GM12865 (cell line): ENCODE measurements at regions not wholly inside any gene's neighbourhood (a gene's known extent, or its start where the extent isn't known, plus 50 kb on each side); places are given as distances from the start of the nearest gene placed in this dataset.
A peak's percentile ranks its signal among the peaks of the same experiment; 100 is the strongest.

Source experiments
- DNase-seq: peaks from one replicate; pipeline ENCODE4 v3.0.0; 2010; ENCODE audit warnings: low read depth
- H3K4me3 ChIP-seq: 2 replicates; pipeline ENCODE4 v1.5.1; 2011; ENCODE audit warnings: mild to moderate bottlenecking, low read depth, low read length, control low read depth
- CTCF ChIP-seq: IDR thresholded peaks from 2 replicates; pipeline ENCODE4 v1.5.1; 2011; ENCODE audit warnings: low read length, control low read depth, low read depth, inconsistent platforms; ENCODE audit not compliant: insufficient read depth; ENCODE audit errors: missing control alignments

- no peak overlapping the region for H3K4me3 ChIP-seq
- DNase-seq: no peak
- no peak for TF ChIP-seq CTCF
Measured at GRCh38 chr5:93076096-93076495, 504.9 kb downstream of the NR2F1-AS1 start.

GRCh38 chr5:93073547-93073946 lies 507.5 kb downstream of the NR2F1-AS1 start:
- no peak for DNase-seq
- H3K4me3 ChIP-seq: no peak overlapping the region
- no peak for TF ChIP-seq CTCF

DNA sequence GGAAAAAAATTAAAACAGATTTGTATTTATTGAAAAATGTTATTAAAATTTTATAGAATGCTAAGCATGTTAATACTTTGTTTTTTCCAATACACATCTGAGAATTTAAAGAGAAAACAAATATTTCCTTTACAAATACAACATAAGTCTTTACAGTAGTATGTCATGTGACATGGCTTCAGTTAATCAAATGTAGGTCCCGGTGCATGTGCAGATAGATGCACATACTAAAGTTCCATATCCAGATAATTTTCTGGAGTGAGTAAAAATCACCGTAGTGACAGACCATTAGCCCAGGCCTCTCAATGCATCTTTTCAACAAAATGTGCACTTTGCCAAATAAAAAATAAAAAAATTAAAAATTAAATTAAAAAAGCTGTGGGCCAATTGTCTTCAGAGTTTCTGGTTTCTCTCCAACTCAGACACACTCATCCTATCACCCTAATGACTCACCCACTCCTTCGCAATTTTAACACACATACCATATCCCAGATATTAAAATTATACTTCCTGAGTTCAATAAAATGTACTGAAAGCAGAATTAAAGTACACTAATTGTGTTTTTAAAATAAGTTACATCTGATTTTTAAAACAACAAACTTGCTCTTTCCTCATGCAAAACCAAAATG lies 508.1 kb downstream of the NR2F1-AS1 start:
- DNase-seq: no peak
- no peak for TF ChIP-seq CTCF

GRCh38 chr5:93071710-93072109 lies 509.3 kb downstream of the NR2F1-AS1 start:
- H3K4me3 ChIP-seq: no peak overlapping the region
- no peak for TF ChIP-seq CTCF
- no peak for DNase-seq

More for the DNA sequence above, 508.1 kb downstream of the NR2F1-AS1 start:
- no peak overlapping the region for H3K4me3 ChIP-seq

DNA sequence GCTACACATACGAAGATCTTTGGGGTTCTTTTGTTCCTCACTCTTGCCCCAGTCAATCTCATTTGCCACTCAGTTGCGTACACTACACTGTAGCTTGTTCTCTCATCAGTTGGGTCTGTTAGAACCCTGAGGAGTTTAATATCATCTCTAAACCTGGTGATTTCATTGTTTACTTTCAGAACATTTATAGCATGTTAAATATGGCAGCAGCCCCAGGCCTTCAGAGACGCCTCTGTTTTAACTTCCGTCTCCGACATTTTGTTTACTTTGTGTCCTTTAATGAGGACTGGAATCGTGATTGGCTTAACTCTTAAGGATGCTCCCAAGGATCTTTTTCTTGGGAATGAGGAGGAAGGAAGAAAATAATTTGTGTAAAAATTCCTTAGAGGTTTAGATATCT lies 510.1 kb downstream of the NR2F1-AS1 start:
- no peak overlapping the region for H3K4me3 ChIP-seq
- no peak for TF ChIP-seq CTCF
- no peak for DNase-seq

DNA sequence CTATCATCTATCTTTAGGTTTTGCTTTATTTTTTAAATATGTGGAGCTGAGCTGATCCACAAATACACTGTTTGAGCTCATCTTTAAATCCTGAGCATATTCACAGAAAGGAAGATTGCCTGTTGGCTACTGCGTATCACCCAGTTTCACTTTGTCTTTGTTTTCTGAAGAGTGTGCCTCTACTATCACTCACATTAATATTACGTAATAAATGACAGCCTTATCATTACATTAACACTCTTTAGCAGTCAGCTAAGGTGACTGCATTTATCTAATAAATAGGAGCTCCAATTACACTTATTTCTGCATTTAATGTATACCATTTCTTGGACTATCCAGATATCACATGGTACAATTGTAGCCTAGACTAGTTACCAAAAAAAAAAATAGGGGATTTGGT lies 511.7 kb downstream of the NR2F1-AS1 start:
- no peak overlapping the region for H3K4me3 ChIP-seq
- DNase-seq: no peak
- no peak for TF ChIP-seq CTCF

DNA sequence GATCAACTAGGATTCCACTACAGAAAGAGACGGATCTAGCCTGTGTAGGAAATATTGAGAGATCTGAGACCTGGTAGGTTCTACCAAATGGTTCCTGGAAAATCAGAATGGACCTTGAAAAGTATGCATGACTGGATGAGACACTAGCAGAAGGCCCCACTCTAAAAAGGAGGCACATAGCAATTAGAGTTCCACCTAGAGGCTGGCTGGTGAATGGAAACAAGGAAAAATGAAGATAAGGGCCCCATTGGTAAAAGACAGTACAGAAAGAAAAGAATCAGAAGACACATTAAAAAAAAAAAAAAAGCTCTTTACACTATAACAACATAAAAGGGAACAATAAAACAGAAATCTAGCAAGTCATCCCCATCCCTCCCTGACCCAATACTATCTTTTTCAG lies 518.5 kb downstream of the NR2F1-AS1 start:
- no peak overlapping the region for H3K4me3 ChIP-seq
- no peak for TF ChIP-seq CTCF
- peak; percentile 6 for DNase-seq
